ENCODE measurements at regions not wholly inside any gene's neighbourhood (a gene's known extent, or its start where the extent isn't known, plus 50 kb on each side); places are given as distances from the start of the nearest gene placed in this dataset.

GRCh38 chr2:208618220-208618619 lies 211.6 kb downstream of the PTH2R start:
- Histone ChIP-seq H3K4me1 (ENCODE audit: control insufficient read depth in 2 of 2, insufficient read depth in 2 of 2, low read length in 2 of 2) (no peaks in the 10 kb centered on the region), H2AFZ (ENCODE audit: insufficient read depth, low read depth, low read length, poor library complexity, severe bottlenecking) (no peak overlapping the region), H3K9me3 (ENCODE audit: control extremely low read depth in 1 of 3, control insufficient read depth in 2 of 3, insufficient read depth in 1 of 3, low read length in 2 of 3) (no peaks in the 10 kb centered on the region), H3K4me3 (ENCODE audit: control extremely low read depth in 1 of 5, extremely low read depth in 1 of 5, insufficient read depth in 1 of 5, low read depth in 2 of 5, low read length in 4 of 5) (no peak overlapping the region), H3K27me3 (replicated peaks in 1 of 4; ENCODE audit: control extremely low read depth in 1 of 4, control insufficient read depth in 3 of 4, insufficient read depth in 4 of 4, low read length in 3 of 4) (no peaks in the 10 kb centered on the region), H3K27ac (ENCODE audit: low read length in 2 of 2) (no peak overlapping the region), H3K36me3 (replicated peaks in 1 of 2; ENCODE audit: control extremely low read depth in 1 of 2, control insufficient read depth in 1 of 2, extremely low read depth in 1 of 2, insufficient read depth in 2 of 2, low read length in 1 of 2) (no peaks in the 10 kb centered on the region), H3K4me2 (replicated peaks; ENCODE audit: low read depth, low read length, poor library complexity, severe bottlenecking) (no peak overlapping the region), H3K9ac (ENCODE audit: low read length) (no peak overlapping the region), H4K20me1 (ENCODE audit: control insufficient read depth, insufficient read depth, low read length, poor library complexity, severe bottlenecking) (no peaks in the 10 kb centered on the region), H3K79me2 (ENCODE audit: control insufficient read depth, insufficient read depth, low read length) (no peaks in the 10 kb centered on the region)
- intact Hi-C loops (cut with micrococcal nuclease), result no loop called here
- Mint-ChIP-seq H3K9me3 (ENCODE audit: insufficient read depth) (no peaks in the 10 kb centered on the region), H3K4me3 (no peak overlapping the region), H3K27me3 (peaks cover 3% of the 10 kb centered on the region), H3K27ac (no peak overlapping the region), H3K4me1 (no peaks in the 10 kb centered on the region)
- ChIA-PET CTCF (no interaction called here), POLR2A (no interaction called here)
- TF ChIP-seq EZH2 (IDR thresholded peaks at IDR 0.05; ENCODE audit: borderline replicate concordance, insufficient read depth, low read depth, low read length, poor library complexity, severe bottlenecking) (no peak), CTCF (IDR thresholded peaks at IDR 0.05) (no peak)
- 85% methylated on average over 1 of the region's 4 CpGs for WGBS (ENCODE audit: insufficient coverage)
- DNase-seq (no peak), ATAC-seq (ENCODE audit: low read depth) (no peak)

GRCh38 chr2:208619993-208620392 lies 213.4 kb downstream of the PTH2R start:
- Histone ChIP-seq H4K20me1 (ENCODE audit: control insufficient read depth, insufficient read depth, low read length, poor library complexity, severe bottlenecking) (no peaks in the 10 kb centered on the region), H3K9me3 (ENCODE audit: control extremely low read depth in 1 of 3, control insufficient read depth in 2 of 3, insufficient read depth in 1 of 3, low read length in 2 of 3) (no peaks in the 10 kb centered on the region), H3K27me3 (replicated peaks in 1 of 4; ENCODE audit: control extremely low read depth in 1 of 4, control insufficient read depth in 3 of 4, insufficient read depth in 4 of 4, low read length in 3 of 4) (no peaks in the 10 kb centered on the region), H3K4me3 (ENCODE audit: control extremely low read depth in 1 of 5, extremely low read depth in 1 of 5, insufficient read depth in 1 of 5, low read depth in 2 of 5, low read length in 4 of 5) (no peak overlapping the region), H3K79me2 (ENCODE audit: control insufficient read depth, insufficient read depth, low read length) (no peaks in the 10 kb centered on the region), H3K36me3 (replicated peaks in 1 of 2; ENCODE audit: control extremely low read depth in 1 of 2, control insufficient read depth in 1 of 2, extremely low read depth in 1 of 2, insufficient read depth in 2 of 2, low read length in 1 of 2) (no peaks in the 10 kb centered on the region), H3K9ac (ENCODE audit: low read length) (no peak overlapping the region), H2AFZ (ENCODE audit: insufficient read depth, low read depth, low read length, poor library complexity, severe bottlenecking) (no peak overlapping the region), H3K4me2 (replicated peaks; ENCODE audit: low read depth, low read length, poor library complexity, severe bottlenecking) (no peak overlapping the region), H3K4me1 (ENCODE audit: control insufficient read depth in 2 of 2, insufficient read depth in 2 of 2, low read length in 2 of 2) (no peaks in the 10 kb centered on the region), H3K27ac (ENCODE audit: low read length in 2 of 2) (no peak overlapping the region)
- no peak overlapping the region for H3K27ac Mint-ChIP-seq
- no peaks in the 10 kb centered on the region for H3K4me1 Mint-ChIP-seq
- no peak overlapping the region for H3K4me3 Mint-ChIP-seq
- ATAC-seq (ENCODE audit: low read depth), result no peak
- WGBS (ENCODE audit: insufficient coverage), result no CpG with 5 or more reads among the region's 1 CpG
- POLR2A ChIA-PET, result no interaction called here
- CTCF ChIA-PET, result no interaction called here
- H3K9me3 Mint-ChIP-seq (ENCODE audit: insufficient read depth), result no peaks in the 10 kb centered on the region
- peaks cover 3% of the 10 kb centered on the region for H3K27me3 Mint-ChIP-seq
- no peak for DNase-seq
- no peak for TF ChIP-seq EZH2 (IDR thresholded peaks at IDR 0.05; ENCODE audit: borderline replicate concordance, insufficient read depth, low read depth, low read length, poor library complexity, severe bottlenecking)
- no peak for TF ChIP-seq CTCF (IDR thresholded peaks at IDR 0.05)
- intact Hi-C loops (cut with micrococcal nuclease), result no loop called here
